GM12878 (cell line): ENCODE measurements at regions not wholly inside any gene's neighbourhood (a gene's known extent, or its start where the extent isn't known, plus 50 kb on each side); places are given as distances from the start of the nearest gene placed in this dataset.

Experiments used
- ATAC-seq: fragments of 200-7000 bp; cut with Tn5 transposase; 3 replicates; pipeline ENCODE4 v1.9.1; 2020; ENCODE audit warnings: mild to moderate bottlenecking, moderate library complexity
- BruUV-seq: library from RNA; stranded (reverse); fragments of 400-500 nt; replicated peaks from 2 replicates; lab custom pipeline; 2021; lab: Mats Ljungman, UMichigan
- CTCF ChIA-PET: fragments of 300-600 bp; sonication (Branson Sonifier 250); formaldehyde crosslinking; extraction: SDS; loops from one replicate; lab custom pipeline; 2021; ENCODE audit warnings: inconsistent platforms; lab: Yijun Ruan, JAX
- POLR2A ChIA-PET: fragments of 350-600 bp; formaldehyde crosslinking; extraction: SDS; loops from one replicate; lab custom pipeline; 2021; ENCODE audit warnings: inconsistent platforms; lab: Charles Lee
- RAD21 ChIA-PET: fragments of 300-600 bp; sonication (Branson Sonifier 250); formaldehyde crosslinking; loops from one replicate; lab custom pipeline; 2023; ENCODE audit warnings: antibody characterized with exemption; ENCODE audit not compliant: unreplicated experiment; lab: Charles Lee
- SMC1A ChIA-PET: fragments of 300-600 bp; sonication (Branson Sonifier 250); formaldehyde crosslinking; loops from one replicate; lab custom pipeline; 2023; ENCODE audit not compliant: unreplicated experiment, uncharacterized antibody; lab: Charles Lee
- DNase-seq: peaks from one replicate; pipeline ENCODE4 v3.0.0-alpha.2; 2011; ENCODE audit warnings: low read depth, low spot score
- FAIRE-seq: peaks from 3 replicates; lab custom pipeline; 2011; peaks lifted over from hg19 to GRCh38; lab: Jason Lieb, UNC
- H2AFZ ChIP-seq: 2 replicates; pipeline ENCODE4 v1.6.0; 2011; ENCODE audit warnings: low read depth, low read length, control low read depth; ENCODE audit not compliant: control insufficient read depth
- H3K27ac ChIP-seq: 2 replicates; pipeline ENCODE4 v1.5.1; 2011; ENCODE audit warnings: control low read depth; ENCODE audit not compliant: control insufficient read depth, insufficient read depth
- H3K27me3 ChIP-seq, 2 experiments: replicated peaks in 1 of 2; 2 replicates each; pipeline versions ENCODE4 v1.6.0 to v1.6.1; 2011; ENCODE audit warnings: low read length in 1 of 2; ENCODE audit not compliant: control insufficient read depth in 2 of 2, insufficient read depth in 2 of 2
- H3K36me3 ChIP-seq, 2 experiments: 2 replicates each; pipeline ENCODE4 v1.5.1; 2011; ENCODE audit warnings: low read length in 1 of 2; ENCODE audit not compliant: control insufficient read depth in 2 of 2, insufficient read depth in 2 of 2
- H3K4me1 ChIP-seq: 2 replicates; pipeline ENCODE4 v1.6.1; 2011; ENCODE audit warnings: mild to moderate bottlenecking, low read length, moderate library complexity, mixed read lengths; ENCODE audit not compliant: control insufficient read depth, insufficient read depth
- H3K4me2 ChIP-seq: 2 replicates; pipeline ENCODE4 v1.6.0; 2011; ENCODE audit warnings: control low read depth; ENCODE audit not compliant: control insufficient read depth, insufficient read depth
- H3K4me3 ChIP-seq: fragments of 200-600 bp; sonication (generic); 2 replicates; pipeline ENCODE4 v1.5.1; 2016
- H3K79me2 ChIP-seq: 2 replicates; pipeline ENCODE4 v1.6.0; 2011; ENCODE audit warnings: low read length; ENCODE audit not compliant: control insufficient read depth, insufficient read depth
- H3K9ac ChIP-seq: 2 replicates; pipeline ENCODE4 v1.8.0; 2011; ENCODE audit warnings: low read length, control low read depth, mixed read lengths; ENCODE audit not compliant: control insufficient read depth, insufficient read depth
- H3K9me3 ChIP-seq: replicated peaks from 3 replicates; pipeline ENCODE4 v1.5.1; 2011; ENCODE audit warnings: mild to moderate bottlenecking, low read length; ENCODE audit not compliant: control insufficient read depth, insufficient read depth
- H4K20me1 ChIP-seq: 2 replicates; pipeline ENCODE4 v1.6.0; 2011; ENCODE audit not compliant: control insufficient read depth, insufficient read depth
- EP300 ChIP-seq, 2 experiments: fragments of 150-350 bp in 1 of 2; IDR thresholded peaks; 2 replicates each; pipeline ENCODE4 v1.6.1; 2011 to 2012; ENCODE audit warnings: low read depth in 2 of 2, low read length in 2 of 2, borderline replicate concordance in 1 of 2, improper control_type of control experiment in 1 of 2, inconsistent platforms in 1 of 2; ENCODE audit not compliant: control insufficient read depth in 1 of 2
- KAT2A ChIP-seq: conservative IDR thresholded peaks from 2 replicates; pipeline ENCODE4 v1.6.1; 2011; ENCODE audit warnings: low read depth, low read length; ENCODE audit not compliant: control insufficient read depth
- NFYB ChIP-seq: IDR thresholded peaks from 2 replicates; pipeline ENCODE4 v1.6.1; 2011; ENCODE audit warnings: low read depth, mild to moderate bottlenecking, low read length, improper control_type of control experiment, moderate library complexity; ENCODE audit not compliant: insufficient read depth
- RB1 ChIP-seq: fragments of 450-650 bp; formaldehyde crosslinking; IDR thresholded peaks from 2 replicates; pipeline ENCODE4 v1.6.1; 2017; ENCODE audit warnings: mild to moderate bottlenecking, borderline replicate concordance
- RBBP5 ChIP-seq: fragments of 200-600 bp; sonication (generic); conservative IDR thresholded peaks from 2 replicates; pipeline ENCODE4 v1.6.1; 2016
- RCOR1 ChIP-seq: conservative IDR thresholded peaks from 2 replicates; pipeline ENCODE4 v1.6.1; 2012; ENCODE audit warnings: low read depth, low read length, improper control_type of control experiment
- SMAD5 ChIP-seq: IDR thresholded peaks from 2 replicates; pipeline ENCODE4 v1.6.1; 2016; ENCODE audit warnings: antibody characterized with exemption, low read depth
- STAT1 ChIP-seq: fragments of 450-650 bp; conservative IDR thresholded peaks from 2 replicates; pipeline ENCODE4 v1.6.1; 2014; ENCODE audit warnings: antibody characterized with exemption, mild to moderate bottlenecking
- SUPT20H ChIP-seq: IDR thresholded peaks from 2 replicates; pipeline ENCODE4 v1.6.1; 2011; ENCODE audit warnings: low read depth, mild to moderate bottlenecking, low read length, moderate library complexity, borderline replicate concordance; ENCODE audit not compliant: control insufficient read depth
- WGBS: methylation state at CpG from one replicate; pipeline ENCODE4 v1.1.6; 2016; ENCODE audit warnings: low lambda C conversion rate; ENCODE audit not compliant: insufficient replicate concordance, insufficient coverage; ENCODE audit errors: missing lambda C conversion rate; 5-methylcytosine and 5-hydroxymethylcytosine counted together
- in situ Hi-C: fragments of 300-500 bp; cut with MboI; formaldehyde crosslinking; loops from 9 replicates; pipeline ENCODE4 v1.14.3; 2018; ENCODE audit warnings: mixed read lengths
- intact Hi-C: fragments of 100-400 bp; cut with micrococcal nuclease; formaldehyde crosslinking; loops from one replicate; pipeline ENCODE4 v1.14.2; 2022; ENCODE audit not compliant: unreplicated experiment
- TF ChIP-seq, protein P1 (sequence below): fragments of 450-650 bp; IDR thresholded peaks from 2 replicates; pipeline ENCODE4 v1.6.1; 2016; ENCODE audit warnings: mild to moderate bottlenecking
- TF ChIP-seq, protein P2 (sequence below): IDR thresholded peaks from 2 replicates; pipeline ENCODE4 v1.6.1; 2011; ENCODE audit warnings: borderline replicate concordance, low read depth, mild to moderate bottlenecking, moderate library complexity, low read length; ENCODE audit not compliant: insufficient read depth, poor library complexity, severe bottlenecking
- TF ChIP-seq, protein P3 (sequence below): IDR thresholded peaks from 2 replicates; pipeline ENCODE4 v1.6.1; 2012; ENCODE audit warnings: low read depth, low read length, improper control_type of control experiment
- TF ChIP-seq, protein P4 (sequence below): fragments of 150-350 bp; IDR thresholded peaks from 2 replicates; pipeline ENCODE4 v1.6.1; 2016; ENCODE audit warnings: low read depth, low read length

DNA sequence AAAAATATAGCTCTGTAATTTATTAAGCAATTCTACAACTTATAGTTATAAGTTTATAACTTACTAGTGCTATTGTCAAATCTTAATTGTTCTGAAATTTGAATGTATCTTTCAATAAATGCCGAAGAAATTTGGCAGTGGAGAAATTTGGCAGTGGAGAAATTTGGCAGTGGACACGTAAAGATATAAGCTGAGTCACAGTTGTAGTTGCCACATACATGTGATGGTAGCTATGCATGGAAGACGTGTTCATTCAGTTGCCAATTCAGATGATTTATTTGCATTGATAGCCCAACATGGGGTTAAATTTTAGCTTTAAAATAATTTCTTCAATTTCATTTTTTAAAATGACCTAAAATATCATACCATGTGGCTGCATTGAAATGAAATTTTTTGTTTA lies 127.8 kb upstream of the NR4A3 start:
- POLR2A ChIA-PET = no interaction called here
- CTCF ChIA-PET = interaction anchor here (0.8 to 0.9 kb wide), 2 partner anchors 15 to 391 kb away, joined by 3 to 5 read pairs; no protein-coding TSS in a partner anchor
- no peak for DNase-seq
- no peak overlapping the region for H2AFZ ChIP-seq
- no peak overlapping the region for H3K9ac ChIP-seq
- no peaks in the 10 kb centered on the region for H3K79me2 ChIP-seq
- H3K4me1 ChIP-seq = no peaks in the 10 kb centered on the region; the same call in 1 of the 2 replicates
- no peak for ATAC-seq
- SMC1A ChIA-PET = interaction anchor here (1.0 to 3.5 kb wide), 5 partner anchors 8 to 132 kb away, joined by 3 to 17 read pairs (median 4); no protein-coding TSS in a partner anchor
- 22% methylated on average over 3 of the region's 3 CpGs for WGBS
- in situ Hi-C loops (no loop called here), intact Hi-C loops (no loop called here)
- no peak for FAIRE-seq
- no peaks in the 10 kb centered on the region for H4K20me1 ChIP-seq
- RAD21 ChIA-PET = no interaction called here
- BruUV-seq = no TSS peak
- no peak overlapping the region for H3K27ac ChIP-seq
- H3K27me3 ChIP-seq = no peaks in the 10 kb centered on the region
- H3K4me3 ChIP-seq = no peak overlapping the region
- no peak overlapping the region for H3K4me2 ChIP-seq
- H3K36me3 ChIP-seq = no peaks in the 10 kb centered on the region
- no peaks in the 10 kb centered on the region for H3K9me3 ChIP-seq
- TF ChIP-seq SUPT20H (no peak), KAT2A (no peak), RB1 (no peak), RCOR1 (no peak), EP300 (IDR thresholded peaks at IDR 0.05; ENCODE audit: borderline replicate concordance in 1 of 2, control insufficient read depth in 1 of 2, low read depth in 2 of 2, low read length in 2 of 2) (no peak), RBBP5 (no peak), STAT1 (no peak), SMAD5 (no peak), NFYB (no peak)
- TF ChIP-seq, protein P1, sequence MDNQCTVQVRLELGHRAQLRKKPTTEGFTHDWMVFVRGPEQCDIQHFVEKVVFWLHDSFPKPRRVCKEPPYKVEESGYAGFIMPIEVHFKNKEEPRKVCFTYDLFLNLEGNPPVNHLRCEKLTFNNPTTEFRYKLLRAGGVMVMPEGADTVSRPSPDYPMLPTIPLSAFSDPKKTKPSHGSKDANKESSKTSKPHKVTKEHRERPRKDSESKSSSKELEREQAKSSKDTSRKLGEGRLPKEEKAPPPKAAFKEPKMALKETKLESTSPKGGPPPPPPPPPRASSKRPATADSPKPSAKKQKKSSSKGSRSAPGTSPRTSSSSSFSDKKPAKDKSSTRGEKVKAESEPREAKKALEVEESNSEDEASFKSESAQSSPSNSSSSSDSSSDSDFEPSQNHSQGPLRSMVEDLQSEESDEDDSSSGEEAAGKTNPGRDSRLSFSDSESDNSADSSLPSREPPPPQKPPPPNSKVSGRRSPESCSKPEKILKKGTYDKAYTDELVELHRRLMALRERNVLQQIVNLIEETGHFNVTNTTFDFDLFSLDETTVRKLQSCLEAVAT = no peak
- TF ChIP-seq, protein P2, sequence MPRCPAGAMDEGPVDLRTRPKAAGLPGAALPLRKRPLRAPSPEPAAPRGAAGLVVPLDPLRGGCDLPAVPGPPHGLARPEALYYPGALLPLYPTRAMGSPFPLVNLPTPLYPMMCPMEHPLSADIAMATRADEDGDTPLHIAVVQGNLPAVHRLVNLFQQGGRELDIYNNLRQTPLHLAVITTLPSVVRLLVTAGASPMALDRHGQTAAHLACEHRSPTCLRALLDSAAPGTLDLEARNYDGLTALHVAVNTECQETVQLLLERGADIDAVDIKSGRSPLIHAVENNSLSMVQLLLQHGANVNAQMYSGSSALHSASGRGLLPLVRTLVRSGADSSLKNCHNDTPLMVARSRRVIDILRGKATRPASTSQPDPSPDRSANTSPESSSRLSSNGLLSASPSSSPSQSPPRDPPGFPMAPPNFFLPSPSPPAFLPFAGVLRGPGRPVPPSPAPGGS = no peak
- TF ChIP-seq, protein P3, sequence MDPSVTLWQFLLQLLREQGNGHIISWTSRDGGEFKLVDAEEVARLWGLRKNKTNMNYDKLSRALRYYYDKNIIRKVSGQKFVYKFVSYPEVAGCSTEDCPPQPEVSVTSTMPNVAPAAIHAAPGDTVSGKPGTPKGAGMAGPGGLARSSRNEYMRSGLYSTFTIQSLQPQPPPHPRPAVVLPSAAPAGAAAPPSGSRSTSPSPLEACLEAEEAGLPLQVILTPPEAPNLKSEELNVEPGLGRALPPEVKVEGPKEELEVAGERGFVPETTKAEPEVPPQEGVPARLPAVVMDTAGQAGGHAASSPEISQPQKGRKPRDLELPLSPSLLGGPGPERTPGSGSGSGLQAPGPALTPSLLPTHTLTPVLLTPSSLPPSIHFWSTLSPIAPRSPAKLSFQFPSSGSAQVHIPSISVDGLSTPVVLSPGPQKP = no peak
- TF ChIP-seq, protein P4, sequence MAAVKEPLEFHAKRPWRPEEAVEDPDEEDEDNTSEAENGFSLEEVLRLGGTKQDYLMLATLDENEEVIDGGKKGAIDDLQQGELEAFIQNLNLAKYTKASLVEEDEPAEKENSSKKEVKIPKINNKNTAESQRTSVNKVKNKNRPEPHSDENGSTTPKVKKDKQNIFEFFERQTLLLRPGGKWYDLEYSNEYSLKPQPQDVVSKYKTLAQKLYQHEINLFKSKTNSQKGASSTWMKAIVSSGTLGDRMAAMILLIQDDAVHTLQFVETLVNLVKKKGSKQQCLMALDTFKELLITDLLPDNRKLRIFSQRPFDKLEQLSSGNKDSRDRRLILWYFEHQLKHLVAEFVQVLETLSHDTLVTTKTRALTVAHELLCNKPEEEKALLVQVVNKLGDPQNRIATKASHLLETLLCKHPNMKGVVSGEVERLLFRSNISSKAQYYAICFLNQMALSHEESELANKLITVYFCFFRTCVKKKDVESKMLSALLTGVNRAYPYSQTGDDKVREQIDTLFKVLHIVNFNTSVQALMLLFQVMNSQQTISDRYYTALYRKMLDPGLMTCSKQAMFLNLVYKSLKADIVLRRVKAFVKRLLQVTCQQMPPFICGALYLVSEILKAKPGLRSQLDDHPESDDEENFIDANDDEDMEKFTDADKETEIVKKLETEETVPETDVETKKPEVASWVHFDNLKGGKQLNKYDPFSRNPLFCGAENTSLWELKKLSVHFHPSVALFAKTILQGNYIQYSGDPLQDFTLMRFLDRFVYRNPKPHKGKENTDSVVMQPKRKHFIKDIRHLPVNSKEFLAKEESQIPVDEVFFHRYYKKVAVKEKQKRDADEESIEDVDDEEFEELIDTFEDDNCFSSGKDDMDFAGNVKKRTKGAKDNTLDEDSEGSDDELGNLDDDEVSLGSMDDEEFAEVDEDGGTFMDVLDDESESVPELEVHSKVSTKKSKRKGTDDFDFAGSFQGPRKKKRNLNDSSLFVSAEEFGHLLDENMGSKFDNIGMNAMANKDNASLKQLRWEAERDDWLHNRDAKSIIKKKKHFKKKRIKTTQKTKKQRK = no peak
